ENCODE measurements at regions not wholly inside any gene's neighbourhood (a gene's known extent, or its start where the extent isn't known, plus 50 kb on each side); places are given as distances from the start of the nearest gene placed in this dataset.
"Not testable (repeated sequence)": the region's sequence is repeated elsewhere in the genome, so short reads cannot be mapped to it uniquely, and the experiment has no call there.

DNA sequence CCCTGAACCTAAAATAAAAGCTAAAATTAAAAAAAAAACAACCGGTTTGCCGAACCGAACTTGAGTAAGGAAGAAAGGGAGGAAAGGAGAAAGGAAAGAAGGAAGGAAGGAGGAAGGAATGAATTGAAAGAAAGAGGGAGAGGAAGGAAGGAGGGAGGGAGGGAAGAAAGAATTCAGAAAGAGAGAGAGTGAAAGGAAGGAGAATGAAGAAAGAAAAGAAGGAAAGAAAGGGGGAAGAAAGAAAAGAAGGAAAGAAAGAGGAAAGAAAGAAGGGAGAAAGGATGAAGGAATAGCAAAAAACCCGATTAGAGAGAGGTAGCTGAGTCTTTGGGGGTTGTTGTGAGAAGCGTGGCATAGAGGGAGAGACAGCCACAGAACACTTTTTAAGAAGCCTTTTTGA is 121.4 kb downstream of the FGF18 start:
- ChIA-PET CTCF (no interaction called here), POLR2A (no interaction called here)

DNA sequence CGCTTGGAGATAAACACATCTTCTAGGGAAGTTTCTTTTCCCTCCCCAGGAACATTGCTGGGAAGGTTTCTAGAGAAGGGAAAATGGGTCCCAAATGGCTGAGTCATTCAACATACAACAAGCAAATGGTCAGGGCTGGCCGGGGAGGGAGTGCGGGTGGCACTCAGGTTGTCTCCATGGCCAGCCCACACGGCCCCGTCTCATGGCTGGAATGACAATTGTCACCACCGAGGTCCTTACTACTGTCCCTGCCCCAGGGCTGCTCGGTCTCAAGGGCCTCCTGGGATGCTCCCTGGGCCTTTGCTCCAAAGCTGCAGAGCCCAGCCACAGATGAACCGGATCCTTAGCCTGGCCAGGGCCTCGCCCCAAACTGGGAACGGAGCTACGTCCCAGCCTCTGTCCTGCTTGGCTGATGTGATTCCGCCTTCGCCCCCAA is 121.9 kb downstream of the FGF18 start:
- ChIA-PET CTCF (interaction anchor here (0.6 kb wide), 1 partner anchor 768 kb away, joined by 3 read pairs; no protein-coding TSS in a partner anchor), POLR2A (no interaction called here)

DNA sequence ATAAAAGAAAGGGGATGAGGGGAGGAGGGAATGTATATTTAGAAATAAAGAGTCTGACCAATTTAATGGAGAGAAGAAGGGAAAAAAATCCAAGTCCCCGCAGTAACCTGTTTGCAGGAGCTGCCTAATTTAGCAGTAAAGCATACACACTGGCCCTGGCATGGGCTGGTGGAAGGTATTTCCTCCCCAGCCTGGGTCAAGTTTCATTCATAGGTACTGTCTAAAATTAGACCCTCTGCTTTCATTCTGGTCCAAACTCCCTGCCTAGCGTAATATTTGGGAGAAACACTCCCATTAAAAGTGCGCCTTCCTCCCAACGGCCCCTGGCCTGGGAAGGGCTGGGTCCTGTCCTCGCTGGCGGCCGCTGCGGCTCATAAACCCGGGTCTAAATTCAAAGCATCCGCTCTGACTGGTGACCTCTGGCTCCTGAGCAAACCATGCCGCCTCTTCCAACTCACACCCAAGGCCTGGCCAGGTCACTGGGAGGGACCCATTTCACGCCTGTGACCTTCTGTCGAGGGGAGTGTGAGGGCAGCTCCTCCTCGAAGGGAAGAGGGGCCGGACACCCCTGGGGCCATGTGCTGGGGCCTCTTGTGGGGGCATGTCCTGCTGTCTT is 123.2 kb downstream of the FGF18 start:
- CTCF ChIA-PET = no interaction called here
- POLR2A ChIA-PET = no interaction called here

DNA sequence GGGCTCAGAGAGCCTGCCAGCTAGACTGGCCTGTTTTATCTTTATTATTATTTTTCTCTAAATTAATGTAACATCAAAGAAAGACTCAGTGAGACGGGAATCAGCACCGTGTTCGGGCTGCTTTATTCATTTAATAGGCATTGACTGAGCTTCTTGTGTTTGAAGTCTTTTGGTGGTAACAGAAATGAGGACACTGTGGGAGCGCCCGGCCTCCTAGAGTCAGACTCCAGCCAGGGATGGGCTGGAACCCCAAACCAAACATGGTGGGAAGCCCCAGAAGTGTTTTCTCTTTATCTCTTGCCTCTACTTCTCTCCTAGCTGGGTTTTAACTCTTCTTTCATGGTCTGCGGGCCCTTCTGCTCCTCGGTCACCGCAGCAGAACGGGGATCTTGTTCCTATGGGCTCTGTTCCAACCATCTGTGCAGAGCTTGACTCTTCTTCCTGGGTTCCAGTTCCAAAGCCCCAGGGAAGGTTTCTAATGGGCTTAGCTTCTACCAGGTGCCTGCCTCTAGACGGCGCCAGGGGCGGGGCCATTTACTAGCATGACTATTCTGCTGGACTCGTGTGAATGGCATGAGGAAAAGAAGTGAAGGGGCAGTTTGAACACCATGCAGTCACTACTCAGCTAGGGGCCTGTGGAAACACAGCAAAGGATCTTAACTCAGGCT is 123.8 kb downstream of the FGF18 start:
- ChIA-PET POLR2A (no interaction called here), CTCF (no interaction called here)

DNA sequence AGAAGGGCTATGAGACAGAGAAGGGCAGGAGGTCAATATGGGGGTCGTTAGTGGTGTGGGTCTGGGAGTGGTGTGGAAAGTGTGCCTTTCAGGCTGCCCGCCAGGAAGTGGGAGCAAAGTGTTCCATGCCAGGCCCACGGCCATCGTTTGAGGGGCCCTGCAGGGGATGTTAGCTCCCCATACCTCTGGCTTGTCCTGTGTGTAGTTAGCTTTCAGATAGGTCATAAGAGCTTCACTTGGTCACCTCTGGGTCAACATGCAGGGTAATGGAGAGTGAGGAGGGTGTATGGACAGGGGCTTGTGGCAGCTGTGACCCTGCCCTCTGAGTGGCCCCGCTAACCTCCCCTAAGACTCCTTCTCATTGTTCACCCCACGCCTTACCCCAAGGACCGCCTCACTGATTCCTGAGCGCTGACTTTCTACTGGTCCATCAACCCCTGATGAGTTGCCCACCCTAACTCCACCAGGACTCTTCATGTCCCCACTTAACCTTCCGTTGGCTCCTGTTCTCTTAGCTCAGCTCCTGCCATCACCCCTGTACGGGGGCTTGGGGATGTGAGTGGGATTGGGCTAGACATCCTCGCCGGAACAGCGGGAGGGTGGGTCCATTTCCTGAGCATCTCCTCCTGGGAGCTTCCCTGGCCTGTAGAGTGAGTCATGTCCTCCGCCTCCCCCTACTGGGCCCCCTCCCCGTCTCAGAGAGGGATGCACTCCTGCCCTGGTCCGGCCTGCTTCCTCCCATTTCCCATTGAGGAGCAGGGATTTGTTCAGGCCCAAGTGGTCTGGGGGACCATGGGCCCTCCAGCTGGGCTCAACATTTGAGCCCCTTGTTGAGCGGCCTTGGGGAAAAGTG is 125.7 kb downstream of the FGF18 start:
- CTCF ChIA-PET = no interaction called here
- POLR2A ChIA-PET = no interaction called here

DNA sequence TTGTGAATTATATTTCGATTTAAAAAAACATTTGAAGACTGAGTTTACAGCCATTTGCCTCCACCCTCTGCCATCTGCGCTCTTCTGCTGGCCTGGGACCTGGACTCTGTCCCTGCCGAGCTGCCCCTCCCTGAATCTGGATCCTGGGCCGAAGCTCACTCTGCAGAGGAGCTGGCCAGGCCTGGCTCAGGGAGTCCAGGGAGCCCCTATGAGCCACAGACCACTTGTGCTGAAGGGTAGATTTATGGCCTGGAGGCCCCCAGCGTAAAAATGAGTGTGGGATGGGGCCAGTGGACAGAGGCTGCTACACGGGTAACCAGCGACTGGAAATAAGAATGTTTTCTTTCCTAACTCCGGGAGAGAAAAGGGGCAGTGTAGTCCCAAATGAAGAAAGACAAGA is 129.8 kb downstream of the FGF18 start:
- POLR2A ChIA-PET = no interaction called here
- CTCF ChIA-PET = no interaction called here

DNA sequence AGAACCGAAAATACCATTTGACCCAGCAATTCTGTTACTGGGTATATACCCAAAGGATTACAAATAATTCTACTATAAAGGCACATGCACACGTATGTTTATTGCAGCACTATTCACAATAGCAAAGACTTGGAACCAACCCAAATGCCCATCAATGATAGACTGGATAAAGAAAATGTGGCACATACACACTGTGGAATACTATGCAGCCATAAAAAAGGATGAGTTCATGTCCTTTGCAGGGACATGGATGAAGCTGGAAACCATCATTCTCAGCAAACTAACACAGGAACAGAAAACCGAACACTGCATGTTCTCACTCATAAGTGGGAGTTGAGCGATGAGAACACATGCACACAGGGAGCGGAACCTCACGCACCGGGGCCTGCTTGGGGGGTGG is 134.4 kb downstream of the FGF18 start:
- CTCF ChIA-PET, POLR2A ChIA-PET: not testable (repeated sequence)

DNA sequence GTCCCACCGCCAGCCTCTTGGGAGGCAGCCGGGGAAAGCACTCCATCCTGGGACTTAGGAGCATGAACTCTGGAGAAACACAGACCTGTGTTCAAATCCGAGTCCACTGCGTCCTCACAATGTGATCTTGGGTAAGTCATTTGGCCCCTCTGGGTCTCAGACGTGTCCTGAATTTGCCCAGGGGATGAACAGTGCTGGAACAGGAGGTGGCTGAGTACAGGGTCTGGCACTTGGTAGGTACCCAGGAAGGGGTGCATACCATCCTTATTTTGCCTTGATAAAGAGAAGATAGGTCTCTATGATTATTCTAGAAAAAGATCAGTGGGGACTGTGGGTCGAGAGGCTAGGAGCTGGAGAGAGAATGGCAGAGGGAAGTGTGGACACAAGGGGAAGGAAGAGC is 135.7 kb downstream of the FGF18 start:
- ChIA-PET CTCF (no interaction called here), POLR2A (no interaction called here)

DNA sequence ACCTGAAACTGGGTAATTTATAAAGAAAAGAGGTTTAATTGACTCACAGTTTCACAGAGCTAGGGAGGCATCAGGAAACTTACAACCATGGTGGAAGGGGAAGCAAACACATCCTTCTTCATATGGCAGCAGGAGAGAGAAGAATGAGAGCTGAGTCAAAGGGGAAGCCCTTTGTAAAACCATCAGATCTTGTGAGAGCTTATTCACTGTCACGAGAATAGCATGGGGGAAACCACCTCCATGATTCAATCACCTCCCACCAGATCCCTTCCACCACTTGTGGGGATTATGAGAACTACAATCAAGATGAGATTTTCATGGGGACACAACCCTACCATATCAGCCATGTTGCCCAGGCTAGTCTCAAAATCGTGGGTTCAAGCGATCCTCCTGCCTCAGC is 143.4 kb downstream of the FGF18 start:
- ChIA-PET CTCF (no interaction called here), POLR2A (no interaction called here)

DNA sequence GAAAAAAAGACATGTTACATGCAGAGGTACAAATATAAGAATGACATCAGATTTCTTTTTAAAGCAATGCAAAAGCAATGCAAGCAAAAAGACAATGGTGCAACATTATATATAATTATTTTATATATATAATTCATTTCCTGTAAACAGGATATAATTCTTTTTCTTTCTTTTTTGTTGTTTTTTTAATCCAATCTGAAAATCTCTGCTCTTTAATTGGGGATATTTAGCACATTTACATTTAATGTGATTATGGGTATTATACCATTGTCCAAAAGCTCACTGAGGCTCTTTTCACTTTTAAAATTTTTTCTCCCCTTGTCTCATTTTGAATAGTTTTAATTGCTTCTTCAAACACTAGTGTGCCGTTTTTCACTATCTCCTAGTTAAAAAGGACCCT is 148.9 kb downstream of the FGF18 start:
- ChIA-PET POLR2A (no interaction called here), CTCF (no interaction called here)

DNA sequence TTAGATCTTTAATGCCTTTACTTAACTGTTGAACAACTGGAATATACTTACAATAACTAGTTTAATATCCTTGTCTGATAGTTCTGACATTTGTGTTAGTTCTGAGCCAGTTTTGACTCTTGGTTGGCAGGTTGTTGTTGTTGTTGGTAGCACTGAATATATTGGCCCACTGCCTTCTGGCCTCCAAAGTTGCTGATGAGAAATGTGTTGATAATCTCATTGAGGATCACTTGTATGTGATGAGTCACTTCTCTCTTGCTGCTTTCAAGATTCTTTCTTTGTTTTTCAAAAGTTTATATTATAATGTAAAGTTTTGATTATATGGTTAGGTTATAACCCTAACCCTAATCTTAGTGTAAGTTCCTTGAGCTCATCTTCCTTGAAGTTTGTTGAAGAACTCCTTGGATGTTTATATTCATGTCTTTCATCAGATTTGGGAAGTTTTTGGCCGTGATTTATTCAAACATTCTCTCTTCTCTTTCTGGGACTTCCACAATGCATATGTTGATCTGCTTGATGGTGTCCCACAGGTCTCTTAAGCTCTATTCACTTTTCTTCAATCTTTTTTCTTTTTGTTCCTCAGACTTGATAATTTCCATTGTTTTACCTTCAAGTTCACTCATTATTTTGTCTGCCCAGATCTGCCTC is 149.7 kb downstream of the FGF18 start:
- POLR2A ChIA-PET = no interaction called here
- CTCF ChIA-PET = no interaction called here

DNA sequence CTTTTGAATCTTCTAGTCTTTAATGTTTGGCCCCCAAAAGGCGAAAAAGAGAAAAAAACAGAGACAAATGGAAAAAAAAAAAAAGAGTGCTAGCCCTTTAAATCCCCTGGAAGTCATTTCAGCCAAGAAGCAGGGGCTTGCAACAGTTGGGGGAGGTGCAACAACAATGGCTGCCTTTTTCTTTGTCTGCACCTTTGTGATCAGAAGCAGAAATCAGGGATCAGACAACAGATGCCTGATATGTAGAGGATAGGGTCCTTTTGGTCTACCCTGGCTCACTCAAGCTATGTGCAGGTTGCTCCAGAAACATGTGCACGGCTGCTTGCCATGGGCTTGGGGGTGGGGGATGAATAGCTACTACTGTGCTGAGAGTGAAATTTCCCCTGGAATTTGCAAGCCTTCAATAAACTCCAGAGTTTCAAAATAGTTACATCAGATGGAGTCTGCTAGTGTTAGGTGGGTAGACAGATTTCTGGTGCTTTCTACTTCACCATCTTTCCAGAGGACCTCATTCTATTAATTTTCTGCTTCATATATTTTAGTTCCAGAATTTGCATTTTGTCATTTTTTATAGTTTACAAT is 150.9 kb downstream of the FGF18 start:
- POLR2A ChIA-PET = no interaction called here

DNA sequence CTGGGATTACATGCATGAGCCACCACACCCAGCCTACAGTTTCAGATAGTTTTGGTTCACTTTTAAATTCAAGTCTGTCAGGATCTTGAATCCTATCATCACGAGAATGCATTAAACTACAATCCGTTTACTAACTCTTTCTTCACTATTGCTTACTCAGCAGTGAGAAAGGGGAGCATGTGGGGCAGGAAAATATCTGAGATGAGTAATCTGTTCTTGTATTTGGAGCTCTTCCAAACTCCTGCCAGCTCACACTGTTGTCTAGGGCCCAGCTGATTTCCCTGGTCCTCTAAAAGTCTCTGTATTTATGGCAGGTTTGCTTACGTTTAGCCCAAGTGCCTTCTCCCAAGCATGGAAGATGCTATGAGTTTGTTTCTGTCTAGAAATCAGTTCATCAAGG is 152.2 kb downstream of the FGF18 start:
- CTCF ChIA-PET = no interaction called here
- POLR2A ChIA-PET = no interaction called here

More for the DNA sequence above, 150.9 kb downstream of the FGF18 start:
- CTCF ChIA-PET = no interaction called here

DNA sequence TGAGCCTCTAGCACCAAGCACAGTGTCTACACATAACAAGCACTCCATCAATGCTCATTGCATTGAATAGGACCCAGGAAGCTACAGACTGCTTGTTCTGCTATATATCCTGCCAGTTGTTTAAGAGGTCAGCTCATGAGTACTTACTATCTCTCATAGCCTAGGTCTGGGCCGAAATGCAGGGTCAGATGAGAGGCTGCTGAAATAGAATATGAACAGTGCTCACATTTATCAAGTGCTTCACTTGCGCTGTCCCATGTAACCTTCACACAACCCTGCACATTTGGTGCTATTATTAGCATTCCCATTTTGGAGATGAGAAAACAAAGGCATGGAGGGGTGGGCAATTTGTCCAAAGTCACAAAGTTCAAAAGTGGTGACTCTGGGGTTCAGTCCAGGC is 153.6 kb downstream of the FGF18 start:
- ChIA-PET POLR2A (no interaction called here), CTCF (no interaction called here)

DNA sequence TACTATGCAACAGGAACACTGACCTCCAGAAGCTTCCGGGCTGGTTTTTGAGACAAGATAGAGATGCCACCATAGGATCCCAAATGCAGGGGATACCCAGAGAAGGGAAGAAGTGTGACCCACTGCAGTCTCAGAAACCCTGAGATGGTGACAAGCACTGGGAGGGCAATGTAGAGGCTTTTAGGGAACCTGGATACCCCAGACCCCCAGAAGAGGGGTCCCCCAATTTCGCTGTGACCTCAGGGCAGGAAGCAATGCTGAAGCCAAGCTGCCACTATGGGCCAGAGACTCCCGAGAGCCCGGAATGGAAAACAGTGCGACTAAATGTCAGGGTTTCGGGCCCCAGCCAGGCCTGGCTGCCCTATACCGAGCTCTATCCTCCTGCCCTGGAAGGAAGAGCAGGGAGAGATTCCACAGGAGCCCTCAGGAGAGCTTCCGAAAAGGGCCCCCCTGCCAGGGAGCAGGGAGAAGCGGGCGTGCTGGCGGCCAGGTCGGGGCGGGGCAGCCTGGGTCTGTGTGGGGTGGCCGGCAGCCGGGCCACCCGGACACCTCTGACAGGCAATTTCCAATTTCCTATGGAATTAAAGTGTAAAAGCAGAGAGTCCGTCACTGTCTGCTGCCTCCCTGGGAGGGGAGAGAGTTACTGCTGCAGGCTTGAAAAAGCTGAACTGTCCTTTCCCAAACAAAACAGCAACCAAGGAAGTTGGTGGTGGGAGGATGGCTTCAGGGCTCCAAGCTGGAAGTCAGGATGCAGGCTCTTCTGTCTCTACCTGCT is 154.2 kb downstream of the FGF18 start:
- CTCF ChIA-PET = no interaction called here
- POLR2A ChIA-PET = no interaction called here

DNA sequence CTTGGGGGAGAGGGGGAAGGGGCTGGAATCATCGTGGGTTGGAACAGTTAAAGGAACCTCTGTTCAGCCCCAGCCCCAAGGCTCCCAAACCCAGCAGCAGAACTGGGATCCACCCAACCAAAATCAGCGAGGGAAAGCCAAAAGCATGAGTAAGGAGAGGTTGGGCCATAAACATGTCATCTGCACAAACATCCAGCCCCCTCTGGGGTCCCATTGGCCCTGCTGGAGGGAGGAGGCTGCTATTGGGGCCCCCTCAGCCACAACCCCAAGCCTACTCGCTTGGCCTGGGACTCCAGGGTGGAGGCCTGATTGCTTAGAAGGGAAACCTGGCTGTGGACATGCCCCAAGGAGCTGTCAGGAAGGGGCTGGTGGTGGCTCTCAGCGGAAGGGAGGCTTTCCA is 154.9 kb downstream of the FGF18 start:
- CTCF ChIA-PET = no interaction called here
- POLR2A ChIA-PET = no interaction called here

DNA sequence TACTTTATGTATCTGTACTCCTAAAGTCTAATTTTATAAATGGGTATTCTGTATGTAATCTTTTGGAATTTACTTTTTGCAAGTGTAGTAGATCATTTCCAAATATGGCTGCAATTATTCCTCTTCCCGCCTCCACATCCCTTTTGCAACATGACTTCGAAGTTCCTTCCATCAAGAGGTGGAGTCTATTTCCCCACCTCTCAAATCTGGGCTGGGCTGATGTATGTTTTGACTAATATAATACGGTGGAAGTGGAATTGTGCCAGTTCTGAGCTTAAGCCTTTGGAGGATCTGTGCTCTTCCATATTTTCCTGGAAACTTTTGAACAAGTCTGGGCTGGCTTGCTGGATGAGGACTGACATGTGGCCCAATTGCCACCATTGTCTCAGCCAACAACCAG is 155.9 kb downstream of the FGF18 start:
- ChIA-PET CTCF (no interaction called here), POLR2A (no interaction called here)

DNA sequence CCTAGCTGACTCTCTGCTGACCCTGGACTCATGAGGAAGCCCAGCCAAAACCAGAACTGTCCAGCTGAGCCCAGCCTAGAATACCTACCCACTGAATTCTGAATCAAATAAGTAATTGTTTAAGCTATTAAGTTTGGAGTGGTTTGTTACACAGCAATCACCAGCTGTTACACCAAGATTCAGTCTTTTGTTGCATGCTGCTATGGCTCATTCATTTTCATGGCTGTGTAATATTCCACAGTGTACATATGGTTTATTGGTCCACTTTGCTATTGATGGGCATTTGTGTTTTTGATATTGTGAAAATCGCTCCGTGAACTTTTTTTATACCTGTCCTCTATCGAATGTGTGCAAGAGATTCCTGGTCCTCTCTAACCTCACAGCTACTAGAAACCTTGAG is 156.4 kb downstream of the FGF18 start:
- CTCF ChIA-PET = no interaction called here
- POLR2A ChIA-PET = no interaction called here

DNA sequence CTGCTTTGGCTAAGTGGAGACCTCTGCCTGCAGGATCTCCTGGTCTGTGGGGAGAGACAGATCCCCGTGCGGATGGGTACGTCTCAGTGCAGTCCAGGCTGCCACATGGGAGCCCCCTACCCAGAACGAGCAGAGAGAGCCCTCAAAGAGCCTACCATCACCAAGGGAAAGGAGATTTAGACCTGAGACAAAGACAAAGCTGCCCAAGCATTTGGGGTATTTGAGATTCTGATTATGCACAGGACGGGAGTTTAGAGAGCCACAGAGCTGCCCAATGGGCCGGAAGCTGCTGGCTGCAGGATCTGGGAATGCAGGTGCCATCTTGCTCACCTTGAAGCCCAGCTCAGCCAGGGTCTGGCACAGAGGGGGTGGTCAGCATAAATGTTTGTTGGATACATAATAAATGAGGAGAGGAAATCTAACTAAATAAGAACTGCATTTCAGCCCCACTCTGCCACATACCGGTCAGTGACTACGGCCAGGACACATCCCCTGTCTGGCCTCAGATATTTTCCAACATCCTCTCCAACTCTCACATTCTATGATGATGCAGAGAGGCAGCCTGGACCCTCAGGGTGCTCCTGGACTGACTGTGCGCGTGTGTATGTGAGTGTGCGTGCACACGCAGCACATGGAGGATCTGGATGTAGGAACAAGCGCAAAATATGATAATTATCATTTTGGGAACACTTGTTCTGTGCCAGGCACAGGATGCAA is 157.8 kb downstream of the FGF18 start:
- ChIA-PET CTCF (no interaction called here), POLR2A (no interaction called here)
